ENCODE measurements at regions not wholly inside any gene's neighbourhood (a gene's known extent, or its start where the extent isn't known, plus 50 kb on each side); places are given as distances from the start of the nearest gene placed in this dataset.

DNA sequence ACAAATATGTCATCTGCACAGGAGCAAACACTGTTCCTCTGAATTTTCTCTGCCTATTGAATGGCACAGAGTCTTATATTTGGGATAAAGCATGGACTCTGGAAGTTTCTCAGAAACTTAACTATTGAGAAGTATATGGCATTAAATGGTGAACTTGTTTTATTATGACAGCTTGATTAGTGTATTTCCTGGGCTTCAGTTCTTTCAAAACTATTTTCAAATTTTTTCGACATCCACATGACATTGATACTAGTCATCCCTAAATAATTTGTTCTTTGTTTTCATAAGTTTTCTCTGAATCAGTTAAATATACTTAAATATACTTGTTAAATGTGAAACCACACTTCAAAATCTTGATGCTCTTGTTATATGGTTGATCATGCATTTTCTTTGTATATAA lies 144.0 kb upstream of the TSHZ2 start:
- CTCF ChIA-PET = interaction anchor here (0.7 kb wide), 1 partner anchor 72 kb away, joined by 3 read pairs; no protein-coding TSS in a partner anchor
- H3K4me1 Mint-ChIP-seq (ENCODE audit: low read depth) = peaks cover 11% of the 10 kb centered on the region
- H3K4me3 Mint-ChIP-seq = no peak overlapping the region
- DNase-seq = no peak
- H3K9me3 Mint-ChIP-seq = peaks cover 12% of the 10 kb centered on the region
- H3K27me3 Mint-ChIP-seq (ENCODE audit: low read depth) = no peaks in the 10 kb centered on the region
- H3K27ac Mint-ChIP-seq = no peak overlapping the region
- no peaks in the 10 kb centered on the region for H3K36me3 Mint-ChIP-seq (ENCODE audit: low read depth)
- intact Hi-C loops (cut with micrococcal nuclease) = no loop called here

DNA sequence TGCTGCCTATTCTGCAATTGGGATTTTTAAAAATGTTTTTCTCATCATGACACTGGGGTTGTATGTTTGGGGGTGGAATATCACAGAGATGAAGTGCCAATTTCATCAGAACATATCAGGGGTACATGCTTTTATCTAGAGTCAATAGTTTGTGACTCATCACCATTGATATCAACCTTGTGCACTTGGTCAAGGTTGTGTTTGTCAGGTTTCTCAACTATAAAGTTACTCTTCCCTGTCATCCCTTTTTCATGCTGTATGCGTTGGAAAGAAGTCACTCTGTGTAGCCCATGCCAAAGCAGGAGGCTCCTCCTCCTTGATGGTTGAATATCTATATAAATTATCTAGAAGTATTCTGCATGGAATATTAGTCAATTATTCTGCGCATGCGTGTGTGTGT lies 145.4 kb upstream of the TSHZ2 start:
- CTCF ChIA-PET = no interaction called here
- DNase-seq = no peak

DNA sequence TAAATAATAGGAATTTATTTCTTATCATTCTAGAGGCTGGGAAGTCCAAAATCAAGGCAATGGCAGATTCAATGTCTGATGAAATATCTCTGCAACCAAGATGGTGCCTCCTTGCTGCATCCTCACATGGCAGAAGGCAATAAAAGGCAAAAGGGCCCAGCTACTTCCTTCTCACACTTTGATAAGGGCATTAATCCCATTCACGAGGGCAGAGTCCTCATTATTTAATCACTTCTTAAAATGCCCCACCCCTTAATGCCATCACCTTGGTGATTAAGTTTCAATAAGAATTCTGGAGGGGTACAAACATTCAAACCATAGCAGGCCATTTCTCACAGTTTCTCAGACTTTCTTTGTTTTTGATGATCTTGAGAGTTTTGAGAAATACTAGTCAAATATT lies 145.8 kb upstream of the TSHZ2 start:
- Mint-ChIP-seq H3K36me3 (ENCODE audit: low read depth) (no peaks in the 10 kb centered on the region), H3K27ac (no peak overlapping the region), H3K4me3 (no peak overlapping the region), H3K9me3 (peaks cover 12% of the 10 kb centered on the region), H3K4me1 (ENCODE audit: low read depth) (peaks cover 11% of the 10 kb centered on the region), H3K27me3 (ENCODE audit: low read depth) (no peaks in the 10 kb centered on the region)
- DNase-seq = no peak
- CTCF ChIA-PET = no interaction called here
- intact Hi-C loops (cut with micrococcal nuclease) = no loop called here

More for the DNA sequence above, 145.4 kb upstream of the TSHZ2 start:
- Mint-ChIP-seq H3K4me3 (no peak overlapping the region), H3K27ac (no peak overlapping the region), H3K36me3 (ENCODE audit: low read depth) (no peaks in the 10 kb centered on the region), H3K9me3 (peaks cover 12% of the 10 kb centered on the region), H3K4me1 (ENCODE audit: low read depth) (peaks cover 11% of the 10 kb centered on the region), H3K27me3 (ENCODE audit: low read depth) (no peaks in the 10 kb centered on the region)
- intact Hi-C loops (cut with micrococcal nuclease) = no loop called here

DNA sequence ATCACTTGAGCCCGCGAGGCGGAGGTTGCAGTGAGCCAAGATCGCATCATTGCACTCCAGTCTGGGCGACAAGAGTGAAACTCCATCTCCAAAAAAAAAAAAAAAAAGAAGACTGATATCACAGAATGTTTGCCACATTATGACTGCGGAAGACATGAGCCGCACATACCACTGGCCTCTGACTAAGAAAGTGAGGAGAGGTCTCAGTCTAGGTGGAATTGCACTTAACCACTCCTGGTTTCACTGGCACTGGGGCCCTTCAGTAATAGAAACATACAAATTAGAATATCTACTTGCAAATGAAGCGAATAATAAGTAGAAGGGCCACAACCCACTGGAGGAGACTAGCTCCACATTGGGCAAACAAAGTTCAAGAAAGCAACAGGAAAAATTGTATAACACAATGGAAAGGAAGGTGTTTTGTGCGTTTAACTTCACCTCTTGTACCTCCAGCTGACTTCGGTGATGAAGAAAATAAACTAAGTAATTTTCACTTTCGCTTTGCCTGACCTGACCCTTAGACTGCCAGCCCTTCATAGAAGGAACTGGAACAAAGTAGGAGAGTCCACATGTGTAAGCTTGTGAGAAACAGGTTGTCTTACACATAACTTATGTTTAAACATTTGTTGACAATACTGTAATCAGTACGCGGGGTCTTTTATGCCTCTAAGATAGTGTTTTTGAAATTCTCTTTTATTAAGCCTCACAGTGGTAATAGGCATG lies 147.5 kb upstream of the TSHZ2 start:
- Mint-ChIP-seq H3K9me3 (peaks cover 8% of the 10 kb centered on the region), H3K27me3 (ENCODE audit: low read depth) (no peaks in the 10 kb centered on the region), H3K4me1 (ENCODE audit: low read depth) (peaks cover 11% of the 10 kb centered on the region), H3K27ac (no peak overlapping the region), H3K36me3 (ENCODE audit: low read depth) (no peaks in the 10 kb centered on the region), H3K4me3 (no peak overlapping the region)
- intact Hi-C loops (cut with micrococcal nuclease) = no loop called here
- DNase-seq = no peak
- CTCF ChIA-PET = no interaction called here

DNA sequence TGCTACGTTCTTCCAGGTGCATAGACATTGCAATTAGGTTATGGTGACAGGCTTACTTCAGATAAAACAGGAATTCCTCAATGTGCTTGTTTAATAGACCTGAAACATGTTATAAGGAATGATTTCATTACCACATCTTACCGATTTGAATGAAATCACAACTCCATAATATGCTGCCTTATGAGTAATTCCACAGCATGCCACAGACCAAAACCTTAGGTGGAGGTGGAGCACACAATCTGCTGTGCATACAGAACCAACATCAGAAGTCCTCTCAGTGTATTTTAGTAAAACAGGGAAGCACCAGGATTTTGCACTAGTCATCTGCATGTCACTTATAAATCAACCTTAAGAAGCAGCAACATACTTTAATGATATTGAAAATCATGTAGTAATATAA lies 148.9 kb upstream of the TSHZ2 start:
- intact Hi-C loops (cut with micrococcal nuclease) = no loop called here
- Mint-ChIP-seq H3K36me3 (ENCODE audit: low read depth) (no peaks in the 10 kb centered on the region), H3K9me3 (peaks cover 5% of the 10 kb centered on the region), H3K4me3 (no peak overlapping the region), H3K4me1 (ENCODE audit: low read depth) (peaks cover 11% of the 10 kb centered on the region), H3K27me3 (ENCODE audit: low read depth) (no peaks in the 10 kb centered on the region), H3K27ac (no peak overlapping the region)
- DNase-seq = no peak
- CTCF ChIA-PET = no interaction called here

DNA sequence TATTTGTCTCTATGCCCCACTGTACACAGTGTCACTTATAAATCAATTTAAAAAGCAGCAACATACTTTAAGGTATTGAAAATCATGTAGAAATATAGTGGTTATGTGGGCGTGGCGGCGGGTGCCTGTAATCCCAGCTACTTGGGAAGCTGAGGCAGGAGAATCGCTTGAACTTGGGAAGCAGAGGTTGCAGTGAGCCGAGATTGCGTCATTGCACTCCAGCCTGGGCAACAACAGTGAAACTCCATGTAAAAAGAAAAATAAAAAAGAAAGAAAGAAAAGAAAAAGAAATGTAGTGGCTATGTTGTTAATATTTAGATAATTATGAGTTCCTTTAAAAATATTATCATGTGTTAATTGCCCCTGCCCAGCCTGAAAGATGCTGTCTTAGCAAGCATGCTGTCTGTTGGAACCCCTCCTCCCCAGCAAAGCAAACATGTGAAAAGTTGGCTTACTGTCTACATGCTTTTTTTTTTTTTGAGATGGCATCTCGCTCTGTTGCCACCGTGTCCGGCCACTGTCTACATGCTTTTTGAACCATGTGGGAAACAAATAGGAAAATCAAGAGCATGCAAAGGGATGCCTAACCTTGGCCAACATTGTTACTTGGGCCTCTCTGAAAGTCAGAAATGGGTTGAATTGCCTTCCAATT lies 151.4 kb upstream of the TSHZ2 start:
- Mint-ChIP-seq H3K4me3 (no peak overlapping the region), H3K27me3 (ENCODE audit: low read depth) (no peaks in the 10 kb centered on the region), H3K9me3 (peaks cover 1% of the 10 kb centered on the region), H3K36me3 (ENCODE audit: low read depth) (no peaks in the 10 kb centered on the region), H3K4me1 (ENCODE audit: low read depth) (peaks cover 11% of the 10 kb centered on the region), H3K27ac (no peak overlapping the region)
- CTCF ChIA-PET = no interaction called here
- intact Hi-C loops (cut with micrococcal nuclease) = no loop called here
- DNase-seq = no peak

DNA sequence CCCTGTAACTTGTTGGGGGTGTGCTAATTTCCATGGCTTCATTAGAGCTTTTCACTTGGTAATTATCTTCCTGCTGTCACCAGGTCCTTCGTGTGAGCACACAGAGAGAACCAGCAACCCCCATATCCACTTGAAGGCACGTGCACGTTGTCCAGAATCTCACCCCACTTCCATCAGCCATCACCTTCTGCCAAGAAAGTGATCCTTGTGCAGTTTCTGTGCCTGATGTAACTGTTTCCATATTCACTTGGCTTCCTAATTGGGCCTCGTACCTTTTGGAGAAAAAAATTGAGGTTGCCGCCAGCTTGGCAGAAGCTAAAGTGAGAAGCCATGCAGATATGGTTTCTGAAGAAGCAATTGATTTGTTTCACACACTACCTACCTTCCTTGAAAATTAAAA lies 153.7 kb upstream of the TSHZ2 start:
- no peak for DNase-seq
- intact Hi-C loops (cut with micrococcal nuclease) = no loop called here
- no peak overlapping the region for H3K4me3 Mint-ChIP-seq
- H3K4me1 Mint-ChIP-seq (ENCODE audit: low read depth) = no peaks in the 10 kb centered on the region
- no peaks in the 10 kb centered on the region for H3K36me3 Mint-ChIP-seq (ENCODE audit: low read depth)
- H3K27me3 Mint-ChIP-seq (ENCODE audit: low read depth) = no peaks in the 10 kb centered on the region
- H3K9me3 Mint-ChIP-seq = no peaks in the 10 kb centered on the region
- H3K27ac Mint-ChIP-seq = no peak overlapping the region
- CTCF ChIA-PET = interaction anchor here (1.1 kb wide), 1 partner anchor 9 kb away, joined by 4 read pairs; no protein-coding TSS in a partner anchor

DNA sequence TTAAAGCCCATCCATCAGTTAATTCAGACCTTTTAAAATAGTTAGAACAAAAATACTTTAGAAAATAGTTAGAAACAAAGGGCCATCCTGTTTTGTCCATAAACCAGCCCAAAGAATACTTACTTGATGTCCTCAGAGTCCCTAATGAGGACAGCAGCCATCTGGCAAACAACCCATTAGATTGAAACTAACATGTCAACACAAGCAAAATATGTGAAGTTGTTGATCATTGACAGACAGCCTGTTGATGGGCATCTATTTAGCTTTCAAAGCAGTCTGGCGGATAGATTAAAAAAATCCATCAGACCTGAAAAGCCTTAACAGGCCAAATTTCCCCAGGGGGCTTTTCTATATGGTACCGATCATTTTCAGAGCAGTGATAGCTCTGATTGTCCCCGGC lies 154.2 kb upstream of the TSHZ2 start:
- no peak overlapping the region for H3K27ac Mint-ChIP-seq
- no peak overlapping the region for H3K4me3 Mint-ChIP-seq
- H3K9me3 Mint-ChIP-seq = no peaks in the 10 kb centered on the region
- no peaks in the 10 kb centered on the region for H3K27me3 Mint-ChIP-seq (ENCODE audit: low read depth)
- no peaks in the 10 kb centered on the region for H3K4me1 Mint-ChIP-seq (ENCODE audit: low read depth)
- intact Hi-C loops (cut with micrococcal nuclease) = no loop called here
- no peak for DNase-seq
- H3K36me3 Mint-ChIP-seq (ENCODE audit: low read depth) = no peaks in the 10 kb centered on the region
- CTCF ChIA-PET = interaction anchor here (1.1 kb wide), 1 partner anchor 9 kb away, joined by 4 read pairs; no protein-coding TSS in a partner anchor

DNA sequence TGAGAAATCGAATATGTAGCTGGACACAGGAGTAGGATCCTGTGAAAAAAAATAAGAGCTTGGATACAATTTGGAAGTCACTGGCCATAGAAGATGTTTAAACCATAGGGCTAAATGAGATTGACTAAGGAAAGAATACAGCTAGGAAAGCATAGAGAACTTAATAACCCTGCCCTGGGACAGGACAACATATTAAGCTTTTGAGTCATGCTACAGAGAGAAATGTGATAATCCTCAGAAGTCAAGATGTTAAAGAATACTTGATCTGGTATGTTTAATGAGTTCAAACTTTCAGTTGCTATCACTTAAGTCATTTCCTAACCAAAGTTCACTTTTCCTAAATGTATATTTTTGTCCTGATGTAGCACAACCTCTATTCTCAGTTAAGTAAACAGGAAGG lies 154.6 kb upstream of the TSHZ2 start:
- intact Hi-C loops (cut with micrococcal nuclease) = no loop called here
- Mint-ChIP-seq H3K4me1 (ENCODE audit: low read depth) (no peaks in the 10 kb centered on the region), H3K36me3 (ENCODE audit: low read depth) (no peaks in the 10 kb centered on the region), H3K9me3 (no peaks in the 10 kb centered on the region), H3K27ac (no peak overlapping the region), H3K4me3 (no peak overlapping the region), H3K27me3 (ENCODE audit: low read depth) (no peaks in the 10 kb centered on the region)
- CTCF ChIA-PET = interaction anchor here (1.1 kb wide), 1 partner anchor 8 kb away, joined by 4 read pairs; no protein-coding TSS in a partner anchor
- no peak for DNase-seq

DNA sequence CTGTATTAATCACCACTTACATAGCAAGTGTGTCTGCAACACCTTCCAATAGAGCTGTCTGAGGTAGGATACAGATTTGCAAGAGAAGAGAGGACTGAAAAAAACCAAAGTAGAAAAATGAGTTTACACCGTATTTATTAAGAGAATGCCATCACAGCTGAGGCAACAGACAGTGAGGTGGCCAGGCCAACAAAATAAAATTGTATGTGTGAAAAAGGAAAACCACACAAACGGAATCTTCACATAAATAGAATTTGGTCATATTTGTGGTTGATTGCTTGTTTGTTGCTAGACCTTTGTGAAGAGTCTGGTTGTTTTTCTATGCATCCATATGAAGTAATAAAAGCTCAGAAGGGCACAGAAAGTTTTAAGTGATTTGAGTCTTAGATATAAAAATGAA lies 157.8 kb upstream of the TSHZ2 start:
- no peaks in the 10 kb centered on the region for H3K9me3 Mint-ChIP-seq
- peaks cover 4% of the 10 kb centered on the region for H3K27me3 Mint-ChIP-seq (ENCODE audit: low read depth)
- no peaks in the 10 kb centered on the region for H3K4me1 Mint-ChIP-seq (ENCODE audit: low read depth)
- no peak overlapping the region for H3K4me3 Mint-ChIP-seq
- CTCF ChIA-PET = no interaction called here
- H3K36me3 Mint-ChIP-seq (ENCODE audit: low read depth) = no peaks in the 10 kb centered on the region
- intact Hi-C loops (cut with micrococcal nuclease) = no loop called here
- DNase-seq = no peak
- no peak overlapping the region for H3K27ac Mint-ChIP-seq

DNA sequence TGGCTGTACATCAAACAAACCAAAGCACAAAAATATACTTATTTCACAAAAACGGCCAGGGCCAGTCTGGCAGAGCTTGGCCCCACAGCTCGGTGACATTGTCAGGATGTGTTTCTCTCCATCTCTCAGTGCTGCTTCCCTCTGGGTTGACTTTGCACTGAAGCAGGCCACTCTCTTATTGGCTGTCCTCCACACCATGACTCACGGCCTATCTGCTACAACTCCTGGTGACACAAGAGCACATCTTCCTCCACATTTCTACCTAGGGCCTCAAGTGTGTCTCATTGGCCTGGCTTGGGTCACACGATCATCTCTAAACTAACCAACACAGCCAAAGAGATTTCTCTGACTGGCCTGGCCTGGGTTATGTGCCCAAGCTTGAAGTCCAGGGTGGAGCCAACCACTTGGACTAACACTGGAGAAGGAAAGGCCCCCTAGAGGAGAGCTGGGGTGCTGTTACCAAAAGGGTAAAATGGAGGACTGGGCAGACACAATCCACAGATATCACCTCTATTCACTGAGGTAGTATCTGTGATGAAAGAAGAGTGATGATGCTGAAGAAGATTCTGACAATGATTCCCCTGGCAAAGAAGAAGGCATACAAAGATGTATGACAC lies 159.8 kb upstream of the TSHZ2 start:
- CTCF ChIA-PET = no interaction called here
- no peaks in the 10 kb centered on the region for H3K9me3 Mint-ChIP-seq

DNA sequence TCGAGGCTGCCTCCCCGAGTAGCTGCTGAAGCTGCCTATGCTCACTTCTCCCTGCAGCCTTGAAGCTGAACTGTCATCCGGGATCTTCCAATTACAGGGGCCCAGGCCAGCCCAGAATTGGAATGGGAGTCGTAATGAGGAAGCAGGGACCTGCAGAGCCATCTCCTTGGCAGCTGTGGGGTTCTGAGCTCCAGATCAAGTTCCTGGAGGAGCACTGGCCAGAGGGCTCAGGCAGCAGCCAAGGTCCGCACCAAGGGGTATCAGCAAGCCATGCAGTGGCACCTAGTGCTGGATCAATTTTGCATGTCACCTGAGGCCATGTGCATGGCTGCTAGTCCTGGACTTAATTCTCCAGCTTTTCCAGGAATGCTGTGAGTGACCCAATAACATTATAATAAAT lies 163.2 kb upstream of the TSHZ2 start:
- CTCF ChIA-PET = interaction anchor here (1.1 to 1.4 kb wide), 2 partner anchors 9 to 13 kb away, joined by 3 to 4 read pairs; no protein-coding TSS in a partner anchor
- H3K36me3 Mint-ChIP-seq (ENCODE audit: low read depth) = no peaks in the 10 kb centered on the region
- no peak for DNase-seq
- no peak overlapping the region for H3K4me3 Mint-ChIP-seq
- intact Hi-C loops (cut with micrococcal nuclease) = no loop called here
- no peak overlapping the region for H3K27ac Mint-ChIP-seq
- H3K9me3 Mint-ChIP-seq = no peaks in the 10 kb centered on the region
- H3K4me1 Mint-ChIP-seq (ENCODE audit: low read depth) = no peaks in the 10 kb centered on the region
- H3K27me3 Mint-ChIP-seq (ENCODE audit: low read depth) = peaks cover 4% of the 10 kb centered on the region

More for the DNA sequence above, 159.8 kb upstream of the TSHZ2 start:
- no peak overlapping the region for H3K4me3 Mint-ChIP-seq
- H3K4me1 Mint-ChIP-seq (ENCODE audit: low read depth) = no peaks in the 10 kb centered on the region
- intact Hi-C loops (cut with micrococcal nuclease) = no loop called here
- no peaks in the 10 kb centered on the region for H3K36me3 Mint-ChIP-seq (ENCODE audit: low read depth)
- H3K27ac Mint-ChIP-seq = no peak overlapping the region
- DNase-seq = no peak
- peaks cover 4% of the 10 kb centered on the region for H3K27me3 Mint-ChIP-seq (ENCODE audit: low read depth)

DNA sequence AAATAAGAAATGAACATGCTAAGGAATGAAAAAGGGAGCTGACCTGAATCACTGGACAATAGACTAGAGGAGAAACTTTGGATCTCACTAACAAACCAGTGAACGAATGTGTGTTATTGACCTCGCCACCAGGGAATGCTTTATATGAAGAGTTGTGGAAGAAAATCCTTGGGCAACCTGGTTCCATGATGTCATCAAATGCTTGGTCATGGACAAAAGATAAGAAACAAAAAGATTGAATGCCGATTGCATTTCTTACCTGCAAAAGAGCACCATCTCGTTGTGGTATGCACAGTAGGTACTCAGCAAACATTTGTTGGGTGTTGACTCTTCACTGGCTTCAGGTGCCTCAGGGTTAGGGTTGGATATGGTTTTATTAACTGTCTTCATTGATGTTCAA lies 165.2 kb upstream of the TSHZ2 start:
- Mint-ChIP-seq H3K4me3 (no peak overlapping the region), H3K27ac (no peak overlapping the region), H3K9me3 (no peaks in the 10 kb centered on the region), H3K4me1 (ENCODE audit: low read depth) (no peaks in the 10 kb centered on the region), H3K36me3 (ENCODE audit: low read depth) (no peaks in the 10 kb centered on the region), H3K27me3 (ENCODE audit: low read depth) (peaks cover 4% of the 10 kb centered on the region)
- CTCF ChIA-PET = no interaction called here
- intact Hi-C loops (cut with micrococcal nuclease) = no loop called here
- DNase-seq = no peak
